GM23248 (cell line): ENCODE measurements at regions not wholly inside any gene's neighbourhood (a gene's known extent, or its start where the extent isn't known, plus 50 kb on each side); places are given as distances from the start of the nearest gene placed in this dataset.

Source experiments
- DNase-seq: peaks from one replicate; pipeline ENCODE4 v3.0.0-alpha.2; 2015
- H2AFZ ChIP-seq: fragments of 200-600 bp; sonication (generic); 2 replicates; pipeline ENCODE4 v1.6.1; 2016; ENCODE audit warnings: antibody characterized with exemption
- H3F3A ChIP-seq: fragments of 200-600 bp; sonication (generic); 2 replicates; pipeline ENCODE4 v1.6.1; 2016; ENCODE audit warnings: mild to moderate bottlenecking, antibody characterized with exemption, mixed run types; ENCODE audit not compliant: insufficient read depth
- H3K27ac ChIP-seq: fragments of 200-600 bp; sonication (generic); 2 replicates; pipeline ENCODE4 v1.5.1; 2016; ENCODE audit warnings: mild to moderate bottlenecking
- H3K27me3 ChIP-seq: fragments of 200-600 bp; sonication (generic); replicated peaks from 2 replicates; pipeline ENCODE4 v1.6.1; 2016; ENCODE audit warnings: mild to moderate bottlenecking; ENCODE audit not compliant: insufficient read depth
- H3K36me3 ChIP-seq: fragments of 200-600 bp; sonication (generic); 2 replicates; pipeline ENCODE4 v1.6.1; 2016; ENCODE audit warnings: low read depth, mild to moderate bottlenecking
- H3K4me1 ChIP-seq: fragments of 200-600 bp; sonication (generic); 2 replicates; pipeline ENCODE4 v1.6.1; 2016; ENCODE audit warnings: mild to moderate bottlenecking; ENCODE audit not compliant: insufficient read depth
- H3K4me2 ChIP-seq: fragments of 200-600 bp; sonication (generic); one replicate; pipeline ENCODE4 v1.6.1; 2016; ENCODE audit warnings: mild to moderate bottlenecking; ENCODE audit not compliant: unreplicated experiment
- H3K4me3 ChIP-seq: fragments of 200-600 bp; sonication (generic); 2 replicates; pipeline ENCODE4 v1.5.1; 2016; ENCODE audit warnings: mild to moderate bottlenecking
- H3K79me2 ChIP-seq: fragments of 200-600 bp; sonication (generic); 2 replicates; pipeline ENCODE4 v1.6.1; 2016; ENCODE audit warnings: mild to moderate bottlenecking; ENCODE audit not compliant: insufficient read depth
- H3K9ac ChIP-seq: fragments of 200-600 bp; sonication (generic); 2 replicates; pipeline ENCODE4 v1.6.1; 2016; ENCODE audit warnings: mild to moderate bottlenecking
- H3K9me2 ChIP-seq: fragments of 200-600 bp; sonication (generic); 2 replicates; pipeline ENCODE4 v1.6.1; 2016; ENCODE audit warnings: mixed run types, mild to moderate bottlenecking, moderate library complexity; ENCODE audit not compliant: insufficient read depth
- H3K9me3 ChIP-seq: fragments of 200-600 bp; sonication (generic); one replicate; pipeline ENCODE4 v1.6.1; 2017; ENCODE audit warnings: low read depth
- H4K20me1 ChIP-seq: fragments of 200-600 bp; sonication (generic); 2 replicates; pipeline ENCODE4 v1.6.0; 2016; ENCODE audit not compliant: insufficient read depth
- EZH2 ChIP-seq: fragments of 200-600 bp; sonication (generic); IDR thresholded peaks from 2 replicates; pipeline ENCODE4 v1.6.1; 2018; ENCODE audit warnings: antibody characterized with exemption, mild to moderate bottlenecking; ENCODE audit not compliant: insufficient read depth, poor library complexity, severe bottlenecking
- EZH2phosphoT487 ChIP-seq: fragments of 200-600 bp; sonication (generic); IDR thresholded peaks from 2 replicates; pipeline ENCODE4 v1.6.1; 2018; ENCODE audit warnings: antibody characterized with exemption, moderate library complexity, mild to moderate bottlenecking, low read depth; ENCODE audit not compliant: insufficient read depth
- WGBS, 2 experiments: methylation state at CpG; one replicate each; pipeline ENCODE4 v1.1.6; 2015 to 2017; ENCODE audit warnings: low lambda C conversion rate in 2 of 2, low coverage in 1 of 2; ENCODE audit errors: missing lambda C conversion rate in 2 of 2; 5-methylcytosine and 5-hydroxymethylcytosine counted together
- in situ Hi-C: fragments of 300-500 bp; cut with MboI; formaldehyde crosslinking; loops from 2 replicates; pipeline ENCODE4 v1.15.0; 2020

GRCh38 chr13:23025864-23026608 lies 154.7 kb upstream of the SGCG start:
- Histone ChIP-seq H4K20me1 (no peaks in the 10 kb centered on the region), H3K9me3 (no peaks in the 10 kb centered on the region), H3K27me3 (no peaks in the 10 kb centered on the region), H3K4me1 (no peaks in the 10 kb centered on the region), H3K27ac (no peak overlapping the region), H3K4me3 (no peak overlapping the region), H3K9ac (no peak overlapping the region), H3F3A (no peaks in the 10 kb centered on the region), H3K79me2 (no peaks in the 10 kb centered on the region), H3K36me3 (no peaks in the 10 kb centered on the region), H3K9me2 (no peaks in the 10 kb centered on the region), H3K4me2 (no peak overlapping the region), H2AFZ (no peak overlapping the region)
- in situ Hi-C loops, result no loop called here
- WGBS, 2 experiments, result 66 to 83% methylated on average over 5 of the region's 5 CpGs
- no peak for DNase-seq
- TF ChIP-seq EZH2 (no peak), EZH2phosphoT487 (no peak)

GRCh38 chr13:23039266-23039935 lies 141.4 kb upstream of the SGCG start:
- WGBS, 2 experiments, result 6 to 14% methylated on average over 3 of the region's 3 CpGs
- H3K79me2 ChIP-seq, result no peaks in the 10 kb centered on the region
- H3F3A ChIP-seq, result no peaks in the 10 kb centered on the region
- in situ Hi-C loops, result no loop called here
- H3K27ac ChIP-seq, result no peak overlapping the region
- no peak overlapping the region for H3K4me2 ChIP-seq
- H3K4me3 ChIP-seq, result no peak overlapping the region
- TF ChIP-seq EZH2phosphoT487 (no peak), EZH2 (no peak)
- H3K27me3 ChIP-seq, result no peaks in the 10 kb centered on the region
- no peaks in the 10 kb centered on the region for H3K36me3 ChIP-seq
- H4K20me1 ChIP-seq, result no peaks in the 10 kb centered on the region
- no peaks in the 10 kb centered on the region for H3K4me1 ChIP-seq
- H3K9ac ChIP-seq, result no peak overlapping the region
- no peaks in the 10 kb centered on the region for H3K9me2 ChIP-seq
- no peak for DNase-seq
- H3K9me3 ChIP-seq, result no peaks in the 10 kb centered on the region
- H2AFZ ChIP-seq, result no peak overlapping the region

- in situ Hi-C loops, result no loop called here
- H4K20me1 ChIP-seq, result no peaks in the 10 kb centered on the region
These were observed 138.6 kb upstream of the SGCG start for GRCh38 chr13:23042181-23042580.

GRCh38 chr13:23044906-23045305 lies 135.9 kb upstream of the SGCG start:
- Histone ChIP-seq H2AFZ (no peak overlapping the region), H3K4me1 (no peaks in the 10 kb centered on the region), H3K4me3 (no peak overlapping the region), H3K79me2 (no peaks in the 10 kb centered on the region), H3K9me3 (no peaks in the 10 kb centered on the region), H3F3A (no peaks in the 10 kb centered on the region), H3K27me3 (no peaks in the 10 kb centered on the region), H4K20me1 (no peaks in the 10 kb centered on the region), H3K27ac (no peak overlapping the region), H3K4me2 (no peak overlapping the region), H3K9me2 (no peaks in the 10 kb centered on the region), H3K9ac (no peak overlapping the region), H3K36me3 (no peaks in the 10 kb centered on the region)
- in situ Hi-C loops, result no loop called here
- 59 to 65% methylated on average over 1 of the region's 1 CpG for WGBS, 2 experiments
- no peak for DNase-seq
- TF ChIP-seq EZH2phosphoT487 (no peak), EZH2 (no peak)

More at GRCh38 chr13:23042181-23042580, 138.6 kb upstream of the SGCG start:
- Histone ChIP-seq H3K79me2 (no peaks in the 10 kb centered on the region), H3F3A (no peaks in the 10 kb centered on the region), H3K9me3 (no peaks in the 10 kb centered on the region), H3K27me3 (no peaks in the 10 kb centered on the region), H3K4me2 (no peak overlapping the region), H3K9me2 (no peaks in the 10 kb centered on the region), H3K4me1 (no peaks in the 10 kb centered on the region), H3K36me3 (no peaks in the 10 kb centered on the region), H2AFZ (no peak overlapping the region), H3K9ac (no peak overlapping the region), H3K27ac (no peak overlapping the region), H3K4me3 (no peak overlapping the region)
- 61 to 78% methylated on average over 2 of the region's 2 CpGs for WGBS, 2 experiments
- TF ChIP-seq EZH2 (no peak), EZH2phosphoT487 (no peak)
- no peak for DNase-seq
